Gastroesophageal sphincter (tissue), 4 donors: ENCODE measurements at regions not wholly inside any gene's neighbourhood (a gene's known extent, or its start where the extent isn't known, plus 50 kb on each side); places are given as distances from the start of the nearest gene placed in this dataset.

Experiments
- ATAC-seq: fragments of 150-250 bp; one replicate; pipeline ENCODE4 v1.9.1; 2016; ENCODE audit warnings: mild to moderate bottlenecking, moderate library complexity
- H3K27ac ChIP-seq, 4 donors: fragments of 200-600 bp; sonication (generic) in 3 of 4; 1 replicate in 3 of 4; 2 replicates in 1 of 4; pipeline ENCODE4 v1.5.1; 2016 to 2019
- H3K27me3 ChIP-seq: fragments of 200-600 bp; sonication (generic); one replicate; pipeline ENCODE4 v1.5.1; 2019
- H3K36me3 ChIP-seq, 2 donors: fragments of 200-600 bp; sonication (generic); one replicate each; pipeline ENCODE4 v1.5.1; 2019; ENCODE audit warnings: control low read depth in 1 of 2
- H3K4me1 ChIP-seq, 3 donors: fragments of 200-600 bp; sonication (generic); 1 replicate in 2 of 3; 2 replicates in 1 of 3; pipeline ENCODE4 v1.5.1; 2016 to 2019; ENCODE audit warnings: control low read depth in 2 of 3
- H3K4me3 ChIP-seq, 2 donors: fragments of 200-600 bp; sonication (generic); one replicate each; pipeline ENCODE4 v1.5.1; 2019; ENCODE audit warnings: mild to moderate bottlenecking in 1 of 2, moderate library complexity in 1 of 2
- H3K9me3 ChIP-seq, 3 donors: fragments of 200-600 bp; sonication (generic); one replicate each; pipeline ENCODE4 v1.5.1; 2017 to 2019; ENCODE audit warnings: control low read depth in 2 of 3
- CTCF ChIP-seq, 4 experiments: fragments of 200-600 bp in 2 of 4; fragments of 450-650 bp in 2 of 4; sonication (generic) in 1 of 4; IDR thresholded peaks; one replicate each; pipeline ENCODE4 v1.5.1; 2017 to 2019; ENCODE audit warnings: antibody characterized with exemption in 4 of 4, mild to moderate bottlenecking in 2 of 4, moderate library complexity in 2 of 4
- EP300 ChIP-seq: sonication (generic); formaldehyde crosslinking; IDR thresholded peaks from one replicate; pipeline ENCODE4 v1.6.1; 2017; ENCODE audit warnings: antibody characterized with exemption, mild to moderate bottlenecking
- POLR2A ChIP-seq, 2 donors: fragments of 450-650 bp; IDR thresholded peaks; one replicate each; pipeline ENCODE4 v1.6.1; 2017; ENCODE audit warnings: antibody characterized with exemption in 2 of 2, mild to moderate bottlenecking in 2 of 2, moderate library complexity in 1 of 2
- POLR2AphosphoS5 ChIP-seq: sonication (generic); formaldehyde crosslinking; IDR thresholded peaks from one replicate; pipeline ENCODE4 v1.6.1; 2017; ENCODE audit warnings: antibody characterized with exemption
- WGBS, 2 donors: methylation state at CpG; one replicate each; pipeline ENCODE4 v1.1.5; 2018; ENCODE audit warnings: low coverage in 1 of 2; 5-methylcytosine and 5-hydroxymethylcytosine counted together

- no peaks in the 10 kb centered on the region for H3K4me1 ChIP-seq
- H3K27me3 ChIP-seq: peaks cover 49% of the 10 kb centered on the region
- H3K9me3 ChIP-seq: peaks cover 0 to 19% (median 0%) of the 10 kb centered on the region in 3 donors
- H3K27ac ChIP-seq: no peak overlapping the region
- TF ChIP-seq CTCF (IDR thresholded peaks at IDR 0.05): no peak
- TF ChIP-seq POLR2A (IDR thresholded peaks at IDR 0.05): no peak
- TF ChIP-seq EP300: no peak
- TF ChIP-seq POLR2AphosphoS5: no peak
- no peak overlapping the region for H3K4me3 ChIP-seq
- ATAC-seq: no peak
- no peaks in the 10 kb centered on the region for H3K36me3 ChIP-seq
- 83% methylated on average over 9 of the region's 15 CpGs; no CpG with 5 or more reads in 1 of the 2 donors for WGBS, 2 donors
These were observed 74.7 kb upstream of the CLDN14 start for GRCh38 chr21:36554411-36555157.

GRCh38 chr21:36555199-36555800 is 75.4 kb upstream of the CLDN14 start:
- 31 to 41% methylated on average over 7 to 15 of the region's 16 CpGs for WGBS, 2 donors
- Histone ChIP-seq H3K27ac (no peak overlapping the region), H3K36me3 (no peaks in the 10 kb centered on the region), H3K27me3 (peaks cover 46% of the 10 kb centered on the region), H3K9me3 (peaks cover 0 to 19% (median 0%) of the 10 kb centered on the region in 3 donors), H3K4me1 (no peaks in the 10 kb centered on the region), H3K4me3 (no peak overlapping the region)
- TF ChIP-seq EP300 (no peak), POLR2AphosphoS5 (no peak), POLR2A (IDR thresholded peaks at IDR 0.05) (no peak), CTCF (IDR thresholded peaks at IDR 0.05) (no peak)
- no peak for ATAC-seq

GRCh38 chr21:36557316-36557715 is 77.4 kb upstream of the CLDN14 start:
- ATAC-seq: no peak
- Histone ChIP-seq H3K9me3 (peaks cover 0 to 19% (median 0%) of the 10 kb centered on the region in 3 donors), H3K36me3 (no peaks in the 10 kb centered on the region), H3K4me1 (no peaks in the 10 kb centered on the region), H3K27me3 (peaks cover 48% of the 10 kb centered on the region), H3K4me3 (no peak overlapping the region), H3K27ac (no peak overlapping the region)
- TF ChIP-seq EP300 (no peak), POLR2AphosphoS5 (no peak), POLR2A (IDR thresholded peaks at IDR 0.05) (no peak), CTCF (IDR thresholded peaks at IDR 0.05) (no peak)
- WGBS, 2 donors: 71 to 74% methylated on average over 3 of the region's 3 CpGs

- Histone ChIP-seq H3K4me1 (no peaks in the 10 kb centered on the region), H3K9me3 (peaks cover 0 to 25% (median 0%) of the 10 kb centered on the region in 3 donors), H3K27ac (no peak overlapping the region), H3K27me3 (peaks cover 57% of the 10 kb centered on the region), H3K4me3 (no peak overlapping the region), H3K36me3 (no peaks in the 10 kb centered on the region)
- TF ChIP-seq POLR2AphosphoS5 (no peak), EP300 (no peak), POLR2A (IDR thresholded peaks at IDR 0.05) (no peak), CTCF (IDR thresholded peaks at IDR 0.05) (no peak)
- no peak for ATAC-seq
- 80 to 82% methylated on average over 1 to 6 of the region's 7 CpGs for WGBS, 2 donors
These were observed 81.1 kb upstream of the CLDN14 start for GRCh38 chr21:36560933-36561575.
